Fibroblast of the aortic adventitia (primary cell): ENCODE measurements at regions not wholly inside any gene's neighbourhood (a gene's known extent, or its start where the extent isn't known, plus 50 kb on each side); places are given as distances from the start of the nearest gene placed in this dataset.

Source experiments
- DNase-seq: peaks from one replicate; pipeline ENCODE4 v3.0.0-alpha.2; 2010; ENCODE audit warnings: low read depth
- H3K4me3 ChIP-seq: 2 replicates; pipeline ENCODE4 v1.5.1; 2011; ENCODE audit warnings: low read depth, mild to moderate bottlenecking, control low read depth, low read length, moderate library complexity
- CTCF ChIP-seq: IDR thresholded peaks from 2 replicates; pipeline ENCODE4 v1.5.1; 2011; ENCODE audit warnings: mild to moderate bottlenecking, low read length, control low read depth, inconsistent platforms; ENCODE audit not compliant: insufficient read depth

DNA sequence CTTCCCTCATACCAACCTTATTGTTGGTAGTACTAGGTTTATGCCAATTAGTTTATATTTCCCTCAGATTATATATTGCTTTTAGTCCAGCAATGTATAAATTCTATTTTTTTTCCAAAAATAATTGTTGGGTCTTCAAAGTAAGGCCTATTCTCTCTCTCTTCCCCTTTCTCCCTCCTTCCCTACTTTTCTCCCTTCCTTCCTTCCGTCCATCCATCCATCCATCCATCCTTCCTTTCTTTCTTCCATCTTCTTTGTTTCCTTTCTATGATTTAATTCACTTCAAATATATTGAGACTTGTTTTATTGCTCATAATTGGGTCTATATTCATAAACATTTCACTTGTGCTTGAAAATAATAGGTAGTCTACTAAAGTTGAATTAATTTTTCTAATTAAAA, 1259.2 kb downstream of the FSCB start:
- TF ChIP-seq CTCF: no peak
- H3K4me3 ChIP-seq: no peak overlapping the region
- DNase-seq: no peak

DNA sequence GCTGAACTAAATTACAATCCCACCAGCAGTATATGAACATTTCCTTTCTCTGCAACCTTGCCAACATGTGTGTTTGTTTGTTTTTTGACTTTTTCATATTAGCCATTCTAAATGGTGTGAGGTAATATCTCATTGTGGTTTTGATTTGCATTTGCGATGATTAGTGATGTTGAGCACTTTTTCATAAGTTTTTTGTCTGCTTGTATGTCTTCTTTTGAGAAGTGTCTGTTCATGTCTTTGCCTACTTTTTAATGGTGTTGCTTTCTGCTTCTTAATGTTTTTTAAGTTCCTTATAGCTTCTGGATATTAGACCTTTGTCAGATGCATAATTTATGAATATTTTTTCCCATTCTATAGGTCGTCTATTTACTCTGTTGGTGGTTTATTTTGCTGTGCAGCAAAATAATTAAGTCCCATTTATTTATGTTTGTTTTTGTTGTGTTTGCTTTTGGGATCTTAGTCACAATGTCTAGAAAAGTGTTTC, 1262.9 kb downstream of the FSCB start:
- no peak for TF ChIP-seq CTCF
- no peak for DNase-seq
- no peak overlapping the region for H3K4me3 ChIP-seq

DNA sequence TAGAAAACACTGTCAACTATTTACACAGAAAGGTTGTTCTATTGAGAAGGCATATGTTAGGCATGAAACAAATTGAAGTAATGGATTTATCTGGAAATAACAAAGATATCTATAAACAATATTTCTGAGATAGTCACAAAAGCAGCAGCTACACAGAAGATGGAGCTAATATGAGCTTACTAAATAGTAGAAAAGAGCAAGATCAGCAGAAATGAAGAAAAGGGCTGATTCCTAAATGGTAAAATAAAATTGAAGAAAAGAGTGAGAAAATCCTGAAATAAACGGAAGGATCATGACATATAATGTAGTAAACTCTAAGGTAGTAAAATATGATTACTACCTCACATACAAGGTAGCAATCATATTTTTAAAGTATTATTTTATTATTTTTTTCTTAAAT, 1263.9 kb downstream of the FSCB start:
- DNase-seq: no peak
- TF ChIP-seq CTCF: no peak
- H3K4me3 ChIP-seq: no peak overlapping the region

DNA sequence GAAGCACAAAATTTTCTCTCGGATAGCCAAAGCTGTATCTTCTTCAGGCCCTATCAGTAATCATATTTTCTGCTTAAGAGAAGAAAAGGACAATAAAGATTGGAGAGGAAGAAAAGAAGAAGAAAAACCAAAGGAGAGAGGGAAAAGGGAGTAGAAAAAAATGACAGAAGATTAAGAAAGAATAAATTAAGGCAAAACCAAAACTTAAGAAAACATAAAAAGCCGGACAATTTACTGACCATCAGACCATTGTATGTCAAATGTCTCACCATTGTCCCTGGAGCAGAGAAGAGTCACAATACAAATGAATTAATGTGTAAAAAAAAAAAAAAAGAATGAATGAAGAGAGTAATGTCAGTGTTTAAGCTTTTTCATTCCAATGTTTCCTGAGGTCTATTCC, 1274.8 kb downstream of the FSCB start:
- no peak for DNase-seq
- no peak for TF ChIP-seq CTCF
- H3K4me3 ChIP-seq: no peak overlapping the region

DNA sequence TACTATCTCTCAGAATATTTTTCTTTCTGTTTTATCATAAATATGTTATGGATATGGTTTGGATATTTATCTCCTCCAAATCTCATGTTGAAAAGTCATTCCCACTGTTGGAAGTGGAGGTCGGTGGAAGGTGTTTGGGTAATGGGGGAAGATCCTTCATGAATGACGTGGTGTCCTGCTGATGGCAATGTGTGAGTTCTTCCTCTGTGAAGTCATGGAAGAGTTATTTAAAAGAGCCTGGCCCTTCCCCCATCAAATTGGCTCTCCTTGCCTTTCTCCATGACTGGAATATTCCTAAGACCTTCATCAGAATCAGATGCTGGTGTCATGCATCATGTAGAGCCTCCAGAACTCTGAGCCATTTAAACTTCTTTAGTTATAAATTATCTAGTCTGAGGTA, 1291.6 kb downstream of the FSCB start:
- H3K4me3 ChIP-seq: no peak overlapping the region
- DNase-seq: no peak
- TF ChIP-seq CTCF: no peak

GRCh38 chr14:43207189-43207588, 1299.9 kb downstream of the FSCB start:
- H3K4me3 ChIP-seq: no peak overlapping the region
- no peak for TF ChIP-seq CTCF
- DNase-seq: no peak

DNA sequence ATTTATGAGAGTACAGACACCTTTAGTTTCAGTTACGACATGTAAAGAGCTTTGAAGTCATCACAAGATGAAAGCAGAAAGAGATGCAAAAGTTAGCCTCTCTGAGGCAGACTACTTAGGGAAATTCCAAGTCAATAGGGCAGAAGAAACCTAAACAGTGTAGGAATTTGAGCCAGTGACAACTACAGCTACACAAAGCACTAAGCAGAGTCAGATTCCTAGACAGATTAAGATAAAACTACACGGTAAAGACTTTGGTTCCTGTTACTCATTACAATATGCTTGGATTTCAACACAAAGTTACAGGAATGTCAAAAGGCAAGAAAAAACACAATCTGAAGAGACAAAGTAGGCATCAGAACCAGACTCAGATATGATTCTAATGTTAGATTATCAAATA, 1302.3 kb downstream of the FSCB start:
- H3K4me3 ChIP-seq: no peak overlapping the region
- DNase-seq: no peak
- TF ChIP-seq CTCF: no peak
